ENCODE measurements at regions not wholly inside any gene's neighbourhood (a gene's known extent, or its start where the extent isn't known, plus 50 kb on each side); places are given as distances from the start of the nearest gene placed in this dataset.

DNA sequence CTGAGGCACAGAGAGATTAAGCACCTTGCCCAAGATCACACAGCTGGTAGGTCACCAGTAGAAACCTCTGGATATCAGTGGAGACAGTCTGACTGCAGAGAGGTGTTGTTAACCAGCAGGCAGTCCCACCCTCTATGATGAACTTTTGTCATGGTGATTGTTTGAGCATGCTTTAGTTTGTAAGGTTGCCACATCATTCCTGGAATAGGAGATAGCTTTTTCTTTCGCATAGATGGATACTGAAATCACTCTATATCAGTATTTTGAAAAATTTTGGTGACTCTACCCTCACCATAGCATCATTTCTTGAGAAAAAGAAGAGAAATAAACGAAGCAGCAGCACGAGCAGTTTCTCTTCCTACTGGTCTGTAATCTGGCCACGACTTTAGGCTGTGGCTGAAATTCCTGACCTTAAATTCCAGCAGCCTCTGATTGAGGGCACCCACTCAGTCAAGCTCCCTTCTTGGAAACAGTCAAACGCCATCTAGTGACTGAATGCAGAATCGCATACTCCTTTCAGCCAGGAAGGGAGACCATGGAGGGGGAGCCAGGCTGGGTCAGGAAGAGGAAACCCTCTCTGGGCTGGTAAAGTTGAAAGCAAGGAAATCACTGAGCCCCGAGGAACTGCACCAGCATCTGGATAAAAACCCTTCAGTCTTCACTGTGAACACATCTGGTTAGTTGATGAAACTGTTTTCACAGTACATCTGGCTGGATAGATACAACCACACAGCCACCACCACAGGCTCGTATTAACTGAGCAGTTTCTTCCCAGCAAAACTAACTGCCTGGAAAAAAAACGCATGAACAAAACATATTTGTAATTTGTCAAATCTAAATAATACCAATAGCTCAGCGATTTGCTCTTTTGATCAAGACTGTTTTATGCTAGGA, 108.5 kb upstream of the XYLT1 start:
- ATAC-seq (ENCODE audit: low FRiP score): peak; percentile 78
- no peaks in the 10 kb centered on the region for H3K4me1 ChIP-seq (ENCODE audit: control insufficient read depth in 1 of 2, insufficient read depth in 2 of 2, low read length in 2 of 2)
- no peaks in the 10 kb centered on the region for H3K36me3 ChIP-seq (ENCODE audit: control insufficient read depth in 1 of 2, insufficient read depth in 2 of 2, low read length in 1 of 2)
- no peaks in the 10 kb centered on the region for H3K9me3 ChIP-seq (ENCODE audit: control insufficient read depth, low read length)
- H3K4me3 ChIP-seq (ENCODE audit: low read length in 2 of 2): no peak overlapping the region
- DNase-seq: peak in 1 of 2 donors; percentile 58
- WGBS, 2 donors: 20 to 24% methylated on average over 10 of the region's 10 CpGs
- no peaks in the 10 kb centered on the region for H3K27me3 ChIP-seq (ENCODE audit: control insufficient read depth in 1 of 2, insufficient read depth in 2 of 2, low read length in 1 of 2)
- intact Hi-C loops (cut with DNase I): loop anchor here (5.0 to 10.0 kb wide), 3 partner anchors 102 to 714 kb away; partner anchors contain the start of gene XYLT1 (in 1 of the 2)
- H3K27ac ChIP-seq (ENCODE audit: low read depth in 1 of 2, low read length in 2 of 2): no peak overlapping the region

DNA sequence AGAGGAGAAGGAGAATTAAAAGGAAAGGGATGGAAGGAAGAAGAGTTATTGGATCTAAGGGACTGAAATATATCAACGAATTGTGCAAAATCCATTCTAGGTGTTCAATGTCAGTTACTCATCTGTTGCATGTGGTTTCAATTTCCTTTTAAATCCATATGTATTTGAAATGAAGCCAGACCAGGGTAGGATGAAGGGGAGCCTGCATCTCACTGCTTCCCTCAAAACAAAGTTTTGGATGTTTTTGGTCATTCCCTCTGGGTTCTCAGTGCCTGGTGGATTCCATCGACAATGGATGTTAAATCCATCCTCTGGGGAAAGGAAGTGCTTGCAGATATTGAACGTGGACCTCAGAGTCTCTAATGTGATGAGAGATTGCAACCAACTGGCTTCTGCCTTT, 103.5 kb upstream of the XYLT1 start:
- no peak for ATAC-seq (ENCODE audit: low FRiP score)
- Histone ChIP-seq H3K27ac (ENCODE audit: low read depth in 1 of 2, low read length in 2 of 2) (no peak overlapping the region), H3K4me1 (ENCODE audit: control insufficient read depth in 1 of 2, insufficient read depth in 2 of 2, low read length in 2 of 2) (no peaks in the 10 kb centered on the region), H3K27me3 (ENCODE audit: control insufficient read depth in 1 of 2, insufficient read depth in 2 of 2, low read length in 1 of 2) (peaks cover 0 to 1% of the 10 kb centered on the region in 2 donors), H3K36me3 (ENCODE audit: control insufficient read depth in 1 of 2, insufficient read depth in 2 of 2, low read length in 1 of 2) (no peaks in the 10 kb centered on the region), H3K9me3 (ENCODE audit: control insufficient read depth, low read length) (no peaks in the 10 kb centered on the region), H3K4me3 (ENCODE audit: low read length in 2 of 2) (no peak overlapping the region)
- intact Hi-C loops (cut with DNase I): loop anchor here (10.0 kb wide), 2 partner anchors 99 to 709 kb away; partner anchors contain the start of gene XYLT1 (in 1 of the 2)
- DNase-seq: no peak
- WGBS, 2 donors: 39 to 49% methylated on average over 3 of the region's 3 CpGs

DNA sequence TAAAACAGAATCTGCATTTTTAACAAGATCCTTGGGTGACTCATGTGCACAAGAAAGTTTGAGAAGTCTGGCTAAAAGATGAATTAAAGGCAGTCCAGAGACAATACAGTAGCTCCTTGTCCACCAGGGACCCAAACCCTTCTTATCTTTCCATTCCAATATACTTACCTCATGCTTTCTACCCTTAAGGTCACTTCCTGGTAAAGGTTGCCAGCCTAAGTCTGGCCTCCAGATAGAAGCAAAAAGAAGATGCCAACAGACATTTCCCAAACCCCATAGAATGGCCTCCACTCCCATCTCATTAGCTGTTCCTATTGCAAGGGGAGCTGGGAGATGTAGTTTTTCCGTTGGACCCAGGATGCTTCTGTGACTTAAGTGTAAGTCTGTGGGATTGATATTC, 101.4 kb upstream of the XYLT1 start:
- 71 to 79% methylated on average over 1 of the region's 1 CpG for WGBS, 2 donors
- intact Hi-C loops (cut with DNase I): loop anchor here (10.0 kb wide), 2 partner anchors 97 to 707 kb away; partner anchors contain the start of gene XYLT1 (in 1 of the 2)
- Histone ChIP-seq H3K9me3 (ENCODE audit: control insufficient read depth, low read length) (no peaks in the 10 kb centered on the region), H3K4me1 (ENCODE audit: control insufficient read depth in 1 of 2, insufficient read depth in 2 of 2, low read length in 2 of 2) (no peaks in the 10 kb centered on the region), H3K4me3 (ENCODE audit: low read length in 2 of 2) (no peak overlapping the region), H3K27ac (ENCODE audit: low read depth in 1 of 2, low read length in 2 of 2) (no peak overlapping the region), H3K36me3 (ENCODE audit: control insufficient read depth in 1 of 2, insufficient read depth in 2 of 2, low read length in 1 of 2) (no peaks in the 10 kb centered on the region), H3K27me3 (ENCODE audit: control insufficient read depth in 1 of 2, insufficient read depth in 2 of 2, low read length in 1 of 2) (peaks cover 0 to 1% of the 10 kb centered on the region in 2 donors)
- DNase-seq (no peak), ATAC-seq (ENCODE audit: low FRiP score) (no peak)

DNA sequence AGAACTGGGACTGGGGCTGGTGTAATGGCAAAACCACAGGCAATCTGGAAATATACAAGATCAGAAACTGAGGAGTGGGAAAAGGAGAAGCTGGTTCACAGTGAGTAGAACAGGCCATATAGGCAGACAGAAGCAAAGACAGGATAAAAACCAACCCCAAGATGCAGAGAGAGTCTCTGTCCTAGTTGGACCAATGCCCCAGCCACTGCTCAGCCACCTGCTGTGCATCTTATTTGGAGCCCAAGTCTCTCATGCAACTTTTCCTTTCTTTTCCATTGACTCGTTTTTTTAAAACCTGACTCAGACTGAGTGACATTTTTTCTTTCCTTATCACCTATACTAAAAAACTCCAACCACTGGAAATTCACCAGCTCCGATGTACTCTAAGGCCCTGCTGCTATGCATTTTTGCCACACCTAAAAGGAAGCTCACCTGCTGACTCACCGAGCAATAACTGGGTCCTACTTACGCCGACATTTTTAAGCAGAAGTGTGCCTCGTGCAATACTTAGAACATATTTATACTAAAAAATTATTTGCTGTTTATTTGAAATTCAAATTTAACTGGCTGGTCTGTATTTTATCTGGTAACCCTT, 100.8 kb upstream of the XYLT1 start:
- no peaks in the 10 kb centered on the region for H3K9me3 ChIP-seq (ENCODE audit: control insufficient read depth, low read length)
- ATAC-seq (ENCODE audit: low FRiP score): no peak
- peaks cover 0 to 1% of the 10 kb centered on the region in 2 donors for H3K27me3 ChIP-seq (ENCODE audit: control insufficient read depth in 1 of 2, insufficient read depth in 2 of 2, low read length in 1 of 2)
- DNase-seq: no peak
- H3K27ac ChIP-seq (ENCODE audit: low read depth in 1 of 2, low read length in 2 of 2): no peak overlapping the region
- WGBS, 2 donors: 69 to 79% methylated on average over 6 of the region's 6 CpGs
- H3K4me1 ChIP-seq (ENCODE audit: control insufficient read depth in 1 of 2, insufficient read depth in 2 of 2, low read length in 2 of 2): no peaks in the 10 kb centered on the region
- H3K36me3 ChIP-seq (ENCODE audit: control insufficient read depth in 1 of 2, insufficient read depth in 2 of 2, low read length in 1 of 2): no peaks in the 10 kb centered on the region
- H3K4me3 ChIP-seq (ENCODE audit: low read length in 2 of 2): no peak overlapping the region
- intact Hi-C loops (cut with DNase I): loop anchor here (10.0 kb wide), 2 partner anchors 97 to 707 kb away; partner anchors contain the start of gene XYLT1 (in 1 of the 2)

DNA sequence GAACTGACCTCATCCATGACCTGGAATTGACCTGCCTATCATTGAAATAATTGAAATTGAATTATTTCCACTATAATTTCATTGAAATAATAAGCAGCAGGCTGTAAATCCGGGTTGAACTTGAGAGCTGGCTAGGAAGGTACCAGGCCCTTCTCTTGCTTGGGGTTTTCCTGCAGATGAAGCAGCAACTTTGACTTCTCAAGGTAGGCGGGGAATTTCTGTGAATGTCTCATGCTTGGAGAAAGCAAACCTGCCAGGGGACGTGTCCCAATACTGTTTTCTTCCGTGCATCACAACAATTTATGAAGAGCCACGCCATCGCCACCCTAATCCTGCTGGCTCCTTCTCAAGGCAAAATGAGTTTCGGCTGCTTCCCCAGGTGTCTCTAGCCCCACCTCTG, 97.5 kb upstream of the XYLT1 start:
- no peak for DNase-seq
- WGBS, 2 donors: 83 to 84% methylated on average over 7 of the region's 7 CpGs
- intact Hi-C loops (cut with DNase I): no loop called here
- Histone ChIP-seq H3K4me1 (ENCODE audit: control insufficient read depth in 1 of 2, insufficient read depth in 2 of 2, low read length in 2 of 2) (no peaks in the 10 kb centered on the region), H3K36me3 (ENCODE audit: control insufficient read depth in 1 of 2, insufficient read depth in 2 of 2, low read length in 1 of 2) (no peaks in the 10 kb centered on the region), H3K9me3 (ENCODE audit: control insufficient read depth, low read length) (peaks cover 3% of the 10 kb centered on the region), H3K4me3 (ENCODE audit: low read length in 2 of 2) (no peak overlapping the region), H3K27me3 (ENCODE audit: control insufficient read depth in 1 of 2, insufficient read depth in 2 of 2, low read length in 1 of 2) (no peaks in the 10 kb centered on the region), H3K27ac (ENCODE audit: low read depth in 1 of 2, low read length in 2 of 2) (no peak overlapping the region)
- ATAC-seq (ENCODE audit: low FRiP score): no peak

- Histone ChIP-seq H3K27ac (ENCODE audit: low read depth in 1 of 2, low read length in 2 of 2) (no peak overlapping the region), H3K36me3 (ENCODE audit: control insufficient read depth in 1 of 2, insufficient read depth in 2 of 2, low read length in 1 of 2) (no peaks in the 10 kb centered on the region), H3K27me3 (ENCODE audit: control insufficient read depth in 1 of 2, insufficient read depth in 2 of 2, low read length in 1 of 2) (no peaks in the 10 kb centered on the region), H3K4me1 (ENCODE audit: control insufficient read depth in 1 of 2, insufficient read depth in 2 of 2, low read length in 2 of 2) (no peaks in the 10 kb centered on the region), H3K4me3 (ENCODE audit: low read length in 2 of 2) (no peak overlapping the region), H3K9me3 (ENCODE audit: control insufficient read depth, low read length) (peaks cover 3% of the 10 kb centered on the region)
- ATAC-seq (ENCODE audit: low FRiP score) (no peak), DNase-seq (no peak)
- WGBS, 2 donors: 80 to 81% methylated on average over 7 of the region's 7 CpGs
- intact Hi-C loops (cut with DNase I): no loop called here
These were observed 96.7 kb upstream of the XYLT1 start for GRCh38 chr16:17567455-17567854.

- Histone ChIP-seq H3K27ac (ENCODE audit: low read depth in 1 of 2, low read length in 2 of 2) (no peak overlapping the region), H3K4me3 (ENCODE audit: low read length in 2 of 2) (no peak overlapping the region), H3K9me3 (ENCODE audit: control insufficient read depth, low read length) (peaks cover 4% of the 10 kb centered on the region), H3K4me1 (ENCODE audit: control insufficient read depth in 1 of 2, insufficient read depth in 2 of 2, low read length in 2 of 2) (no peaks in the 10 kb centered on the region), H3K36me3 (ENCODE audit: control insufficient read depth in 1 of 2, insufficient read depth in 2 of 2, low read length in 1 of 2) (no peaks in the 10 kb centered on the region), H3K27me3 (ENCODE audit: control insufficient read depth in 1 of 2, insufficient read depth in 2 of 2, low read length in 1 of 2) (no peaks in the 10 kb centered on the region)
- 68 to 74% methylated on average over 6 of the region's 6 CpGs for WGBS, 2 donors
- ATAC-seq (ENCODE audit: low FRiP score) (no peak), DNase-seq (no peak)
- intact Hi-C loops (cut with DNase I): no loop called here
These were observed 96.1 kb upstream of the XYLT1 start for GRCh38 chr16:17566656-17567450.

DNA sequence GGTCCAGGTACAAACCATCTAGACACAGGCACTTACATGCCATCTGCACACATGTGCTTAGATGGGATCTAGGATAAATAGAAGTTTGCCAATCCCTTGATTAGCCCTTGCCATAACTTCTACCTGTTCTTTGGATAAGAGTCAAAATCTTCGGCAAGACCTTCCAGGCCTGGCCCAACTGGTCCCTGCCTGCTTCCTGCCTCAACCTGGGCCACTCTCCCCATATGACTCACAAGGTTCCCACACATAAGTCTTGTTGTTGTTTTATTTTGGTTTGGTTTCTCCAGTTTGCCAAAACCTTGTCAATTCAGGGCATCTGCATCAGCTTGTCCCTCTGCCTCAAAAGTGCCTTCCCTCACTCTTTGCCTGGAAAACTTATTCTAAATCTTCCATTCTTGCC, 95.3 kb upstream of the XYLT1 start:
- intact Hi-C loops (cut with DNase I): no loop called here
- DNase-seq (no peak), ATAC-seq (ENCODE audit: low FRiP score) (no peak)
- Histone ChIP-seq H3K9me3 (ENCODE audit: control insufficient read depth, low read length) (peaks cover 4% of the 10 kb centered on the region), H3K36me3 (ENCODE audit: control insufficient read depth in 1 of 2, insufficient read depth in 2 of 2, low read length in 1 of 2) (no peaks in the 10 kb centered on the region), H3K4me1 (ENCODE audit: control insufficient read depth in 1 of 2, insufficient read depth in 2 of 2, low read length in 2 of 2) (no peaks in the 10 kb centered on the region), H3K27me3 (ENCODE audit: control insufficient read depth in 1 of 2, insufficient read depth in 2 of 2, low read length in 1 of 2) (no peaks in the 10 kb centered on the region), H3K27ac (ENCODE audit: low read depth in 1 of 2, low read length in 2 of 2) (no peak overlapping the region), H3K4me3 (ENCODE audit: low read length in 2 of 2) (no peak overlapping the region)
- 40 to 43% methylated on average over 1 of the region's 1 CpG for whole genome bisulfite sequencing, 2 donors
